Breast epithelium (tissue), 4 donors: ENCODE measurements at regions not wholly inside any gene's neighbourhood (a gene's known extent, or its start where the extent isn't known, plus 50 kb on each side); places are given as distances from the start of the nearest gene placed in this dataset.

Experiments used
- DNase-seq, 2 donors: peaks; one replicate each; pipeline ENCODE4 v3.0.0-alpha.2; 2019; ENCODE audit warnings: low spot score in 2 of 2
- H3K27ac ChIP-seq, 2 donors: fragments of 200-600 bp; sonication (generic) in 1 of 2; one replicate each; pipeline ENCODE4 v1.5.1; 2016 to 2019; ENCODE audit warnings: mild to moderate bottlenecking in 1 of 2
- H3K27me3 ChIP-seq, 2 donors: fragments of 200-600 bp; sonication (generic) in 1 of 2; one replicate each; pipeline versions ENCODE4 v1.5.1 to v1.6.0; 2017 to 2019; ENCODE audit warnings: control low read depth in 1 of 2, mild to moderate bottlenecking in 1 of 2
- H3K36me3 ChIP-seq: fragments of 200-600 bp; one replicate; pipeline ENCODE4 v1.5.1; 2019
- H3K4me1 ChIP-seq, 2 donors: fragments of 200-600 bp; sonication (generic); one replicate each; pipeline ENCODE4 v1.5.1; 2016 to 2019; ENCODE audit warnings: control low read depth in 1 of 2
- H3K4me3 ChIP-seq, 3 donors: fragments of 200-600 bp; sonication (generic); 1 replicate in 2 of 3; 2 replicates in 1 of 3; pipeline ENCODE4 v1.5.1; 2016 to 2019; ENCODE audit warnings: mild to moderate bottlenecking in 3 of 3, moderate library complexity in 2 of 3
- H3K9me3 ChIP-seq, 2 donors: fragments of 200-600 bp; sonication (generic) in 1 of 2; one replicate each; pipeline ENCODE4 v1.5.1; 2016 to 2019; ENCODE audit warnings: control low read depth in 1 of 2
- POLR2A ChIP-seq: fragments of 450-650 bp; IDR thresholded peaks from one replicate; pipeline ENCODE4 v1.6.1; 2016; ENCODE audit warnings: antibody characterized with exemption, mild to moderate bottlenecking, moderate library complexity
- POLR2AphosphoS5 ChIP-seq, 3 donors: sonication (generic); formaldehyde crosslinking; IDR thresholded peaks; one replicate each; pipeline ENCODE4 v1.6.1; 2017; ENCODE audit warnings: antibody characterized with exemption in 3 of 3
- intact Hi-C: fragments of 100-400 bp; cut with DNase I; formaldehyde crosslinking; loops from one replicate; pipeline ENCODE4 v1.15.1; 2023; ENCODE audit warnings: low total_unique reads
- TF ChIP-seq, protein P1 (sequence below), 3 donors: fragments of 450-650 bp; IDR thresholded peaks; one replicate each; pipeline ENCODE4 v1.5.1; 2016 to 2017; ENCODE audit warnings: antibody characterized with exemption in 3 of 3, mild to moderate bottlenecking in 3 of 3, moderate library complexity in 3 of 3

DNA sequence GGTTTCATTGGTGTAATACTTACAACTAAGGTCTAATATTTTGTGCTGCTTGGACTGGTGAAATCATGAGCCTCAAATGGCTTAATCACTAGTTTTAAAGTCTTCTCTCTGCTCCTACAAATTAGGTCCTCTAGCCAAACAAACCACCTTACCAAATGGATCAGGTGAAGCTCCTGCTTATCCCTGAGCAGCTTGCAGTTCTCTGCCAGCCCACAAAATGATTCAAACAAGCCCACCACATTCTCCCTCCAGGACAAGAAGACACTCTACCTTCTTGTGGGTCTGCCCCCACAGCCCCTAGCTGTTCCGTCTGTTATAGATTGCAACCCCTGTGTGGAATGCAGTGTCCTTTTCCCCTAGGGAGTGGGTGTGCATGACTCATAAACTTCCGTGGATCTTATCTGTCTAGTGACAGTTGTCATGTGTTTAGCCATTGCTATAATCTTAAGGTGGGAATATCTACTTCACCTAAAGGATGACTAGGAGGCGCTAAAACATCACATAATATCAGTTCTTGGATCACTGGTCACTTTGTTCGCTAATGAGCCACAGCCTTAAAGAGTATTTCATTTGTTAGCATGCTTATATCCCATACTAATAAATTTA is 940.5 kb upstream of the MANEA start:
- Histone ChIP-seq H3K9me3 (no peaks in the 10 kb centered on the region), H3K36me3 (no peaks in the 10 kb centered on the region), H3K27me3 (no peaks in the 10 kb centered on the region), H3K4me3 (no peak overlapping the region), H3K4me1 (no peaks in the 10 kb centered on the region), H3K27ac (no peak overlapping the region)
- DNase-seq: no peak
- no peak for TF ChIP-seq POLR2AphosphoS5 (IDR thresholded peaks at IDR 0.05)
- no peak for TF ChIP-seq POLR2A
- TF ChIP-seq, protein P1, sequence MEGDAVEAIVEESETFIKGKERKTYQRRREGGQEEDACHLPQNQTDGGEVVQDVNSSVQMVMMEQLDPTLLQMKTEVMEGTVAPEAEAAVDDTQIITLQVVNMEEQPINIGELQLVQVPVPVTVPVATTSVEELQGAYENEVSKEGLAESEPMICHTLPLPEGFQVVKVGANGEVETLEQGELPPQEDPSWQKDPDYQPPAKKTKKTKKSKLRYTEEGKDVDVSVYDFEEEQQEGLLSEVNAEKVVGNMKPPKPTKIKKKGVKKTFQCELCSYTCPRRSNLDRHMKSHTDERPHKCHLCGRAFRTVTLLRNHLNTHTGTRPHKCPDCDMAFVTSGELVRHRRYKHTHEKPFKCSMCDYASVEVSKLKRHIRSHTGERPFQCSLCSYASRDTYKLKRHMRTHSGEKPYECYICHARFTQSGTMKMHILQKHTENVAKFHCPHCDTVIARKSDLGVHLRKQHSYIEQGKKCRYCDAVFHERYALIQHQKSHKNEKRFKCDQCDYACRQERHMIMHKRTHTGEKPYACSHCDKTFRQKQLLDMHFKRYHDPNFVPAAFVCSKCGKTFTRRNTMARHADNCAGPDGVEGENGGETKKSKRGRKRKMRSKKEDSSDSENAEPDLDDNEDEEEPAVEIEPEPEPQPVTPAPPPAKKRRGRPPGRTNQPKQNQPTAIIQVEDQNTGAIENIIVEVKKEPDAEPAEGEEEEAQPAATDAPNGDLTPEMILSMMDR (IDR thresholded peaks at IDR 0.05): no peak
- intact Hi-C loops: no loop called here

DNA sequence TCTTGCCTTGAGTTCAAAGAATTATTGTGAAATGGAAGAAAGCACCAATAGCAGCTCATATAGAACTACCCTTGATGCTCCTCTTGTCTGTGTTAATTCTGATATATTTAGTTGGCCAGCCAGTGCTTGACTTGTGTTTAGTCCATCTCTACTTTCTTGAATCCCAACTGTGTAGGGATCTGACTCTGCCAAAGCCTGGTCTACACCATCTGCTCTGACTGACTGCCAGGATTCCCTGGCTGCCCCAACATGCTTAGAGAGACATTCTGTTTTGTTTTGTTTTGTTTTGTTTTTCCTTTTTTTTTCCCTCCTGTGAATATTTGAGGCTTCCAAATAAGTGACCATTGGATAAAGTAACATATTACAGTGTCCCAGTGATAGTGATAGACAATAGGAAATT is 953.7 kb upstream of the MANEA start:
- no peak overlapping the region for H3K4me3 ChIP-seq
- H3K27me3 ChIP-seq: no peaks in the 10 kb centered on the region
- no peak overlapping the region for H3K27ac ChIP-seq
- DNase-seq: no peak
- H3K36me3 ChIP-seq: no peaks in the 10 kb centered on the region
- H3K9me3 ChIP-seq: no peaks in the 10 kb centered on the region
- H3K4me1 ChIP-seq: no peaks in the 10 kb centered on the region
- intact Hi-C loops: no loop called here
- no peak for TF ChIP-seq POLR2A
- no peak for TF ChIP-seq POLR2AphosphoS5 (IDR thresholded peaks at IDR 0.05)
- TF ChIP-seq, protein P1 (IDR thresholded peaks at IDR 0.05): no peak

DNA sequence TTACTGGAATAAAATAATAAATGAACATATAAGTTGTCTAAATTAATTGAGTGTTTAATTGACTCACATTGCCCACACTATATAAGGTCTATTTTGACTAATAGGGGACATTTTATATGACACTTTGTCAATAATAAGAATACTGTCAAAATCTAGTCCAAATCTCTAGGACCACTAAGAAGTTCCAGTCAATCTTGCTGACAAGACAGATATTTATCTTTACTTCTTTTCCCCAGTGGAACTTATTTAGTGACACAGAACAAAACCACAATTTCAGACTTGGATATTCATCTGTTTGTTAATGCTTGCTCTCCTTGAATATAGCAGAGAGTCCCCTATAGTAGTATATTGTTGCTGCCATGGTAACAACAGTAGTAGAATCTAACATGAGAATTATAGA is 954.6 kb upstream of the MANEA start:
- H3K9me3 ChIP-seq: no peaks in the 10 kb centered on the region
- no peak overlapping the region for H3K4me3 ChIP-seq
- no peak for TF ChIP-seq POLR2AphosphoS5 (IDR thresholded peaks at IDR 0.05)
- TF ChIP-seq POLR2A: no peak
- no peaks in the 10 kb centered on the region for H3K36me3 ChIP-seq
- no peak overlapping the region for H3K27ac ChIP-seq
- no peaks in the 10 kb centered on the region for H3K4me1 ChIP-seq
- no peaks in the 10 kb centered on the region for H3K27me3 ChIP-seq
- intact Hi-C loops: no loop called here
- no peak for DNase-seq

DNA sequence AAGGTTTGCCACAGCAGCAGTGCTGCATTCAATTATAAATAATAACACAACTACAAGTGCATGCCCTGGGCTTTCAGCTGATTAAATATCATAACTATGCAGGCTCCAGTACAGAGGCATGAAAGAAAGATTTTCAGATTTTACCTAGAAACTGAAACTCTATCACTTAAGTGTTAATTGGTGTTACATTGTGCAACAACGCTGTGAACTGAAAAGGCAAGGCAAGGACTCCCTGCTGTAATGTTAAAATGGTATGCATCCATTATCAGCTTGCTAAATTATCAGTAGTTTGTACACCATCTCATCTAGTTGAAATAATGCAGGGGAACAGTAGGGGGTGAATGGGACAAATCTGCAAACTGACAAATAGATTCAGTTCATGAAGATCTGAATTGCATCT is 976.7 kb upstream of the MANEA start:
- Histone ChIP-seq H3K27me3 (no peaks in the 10 kb centered on the region), H3K4me1 (no peaks in the 10 kb centered on the region), H3K36me3 (no peaks in the 10 kb centered on the region), H3K27ac (no peak overlapping the region), H3K4me3 (no peak overlapping the region), H3K9me3 (no peaks in the 10 kb centered on the region)
- intact Hi-C loops: loop anchor here (5.0 kb wide), 1 partner anchor 1282 kb away; no protein-coding TSS in a partner anchor
- DNase-seq: no peak
- TF ChIP-seq, protein P1 (IDR thresholded peaks at IDR 0.05): no peak
- TF ChIP-seq POLR2AphosphoS5 (IDR thresholded peaks at IDR 0.05) (no peak), POLR2A (no peak)

DNA sequence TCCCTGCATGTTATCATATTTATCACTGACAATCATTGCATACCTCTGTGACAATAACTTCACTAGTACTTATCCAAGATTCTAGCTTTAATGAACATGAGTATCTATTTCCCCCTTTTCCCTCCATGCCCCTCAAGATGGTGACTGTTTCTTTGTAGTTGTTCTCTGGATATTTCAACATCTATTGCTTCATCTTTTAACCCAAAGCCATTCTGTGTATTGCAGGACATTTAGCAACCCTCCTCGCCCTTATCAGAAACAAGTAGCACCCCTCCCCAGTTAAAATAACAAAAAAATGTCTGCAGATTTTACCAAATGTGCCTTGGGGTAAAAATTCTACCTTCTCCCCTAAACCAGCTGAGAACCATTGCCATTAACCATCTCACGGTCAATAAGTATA is 979.8 kb upstream of the MANEA start:
- Histone ChIP-seq H3K4me1 (no peaks in the 10 kb centered on the region), H3K4me3 (no peak overlapping the region), H3K27ac (no peak overlapping the region), H3K9me3 (no peaks in the 10 kb centered on the region), H3K27me3 (no peaks in the 10 kb centered on the region), H3K36me3 (no peaks in the 10 kb centered on the region)
- intact Hi-C loops: no loop called here
- no peak for DNase-seq
- TF ChIP-seq, protein P1 (IDR thresholded peaks at IDR 0.05): no peak
- no peak for TF ChIP-seq POLR2AphosphoS5 (IDR thresholded peaks at IDR 0.05)
- no peak for TF ChIP-seq POLR2A

DNA sequence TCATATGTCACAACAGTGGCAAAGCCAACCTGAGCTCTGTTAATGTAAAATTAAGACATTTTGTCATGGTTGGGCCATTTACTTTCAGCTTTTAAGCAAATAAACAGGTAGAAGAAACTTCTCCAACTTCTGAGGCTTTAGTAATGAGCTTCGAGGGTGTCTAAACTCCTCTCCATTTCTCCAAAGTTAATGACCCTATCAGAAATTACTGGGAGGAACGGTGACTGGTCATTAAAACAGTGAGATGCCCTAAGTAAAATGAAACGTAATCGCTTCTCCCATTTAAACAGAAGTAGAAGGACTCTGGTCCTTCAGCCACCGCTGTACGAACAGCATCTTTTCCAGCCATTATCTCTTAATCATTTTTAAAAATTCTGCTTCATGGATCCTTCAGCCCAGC is 986.9 kb upstream of the MANEA start:
- DNase-seq: no peak
- Histone ChIP-seq H3K4me1 (no peaks in the 10 kb centered on the region), H3K27me3 (no peaks in the 10 kb centered on the region), H3K27ac (no peak overlapping the region), H3K9me3 (no peaks in the 10 kb centered on the region), H3K4me3 (no peak overlapping the region), H3K36me3 (no peaks in the 10 kb centered on the region)
- intact Hi-C loops: no loop called here
- TF ChIP-seq POLR2A (no peak), POLR2AphosphoS5 (IDR thresholded peaks at IDR 0.05) (no peak)
